Neuronal stem cell (in vitro differentiated cells): ENCODE measurements at regions not wholly inside any gene's neighbourhood (a gene's known extent, or its start where the extent isn't known, plus 50 kb on each side); places are given as distances from the start of the nearest gene placed in this dataset. TPM values are rescaled to one million over a fixed set of nuclear protein-coding genes. Genes with fewer than 3 reads are reported as not detected.

Experiments
- DNase-seq: peaks from one replicate; pipeline ENCODE4 v3.0.0-alpha.2; 2013; ENCODE audit warnings: low spot score
- H2AFZ ChIP-seq: one replicate; pipeline ENCODE4 v1.6.1; 2013; ENCODE audit warnings: mild to moderate bottlenecking, low read length, inconsistent platforms
- H2AK5ac ChIP-seq: 2 replicates; pipeline ENCODE4 v1.6.1; 2013; ENCODE audit warnings: low read depth, mild to moderate bottlenecking, inconsistent platforms, low read length, moderate library complexity, mixed read lengths
- H2BK120ac ChIP-seq: 2 replicates; pipeline ENCODE4 v1.6.1; 2013; ENCODE audit warnings: low read depth, mild to moderate bottlenecking, inconsistent platforms, low read length, moderate library complexity, mixed read lengths
- H2BK12ac ChIP-seq: one replicate; pipeline ENCODE4 v1.6.1; 2013; ENCODE audit warnings: low read length, inconsistent platforms
- H2BK15ac ChIP-seq: 2 replicates; pipeline ENCODE4 v1.6.1; 2013; ENCODE audit warnings: mild to moderate bottlenecking, low read length, inconsistent platforms, mixed read lengths
- H2BK5ac ChIP-seq: one replicate; pipeline ENCODE4 v1.6.1; 2013; ENCODE audit warnings: inconsistent platforms, mild to moderate bottlenecking, low read length, moderate library complexity
- H3K14ac ChIP-seq: one replicate; pipeline ENCODE4 v1.6.1; 2013; ENCODE audit warnings: low read length, inconsistent platforms
- H3K18ac ChIP-seq: 2 replicates; pipeline ENCODE4 v1.6.1; 2013; ENCODE audit warnings: low read length, inconsistent platforms
- H3K23ac ChIP-seq: 2 replicates; pipeline ENCODE4 v1.6.1; 2013; ENCODE audit warnings: low read depth, mild to moderate bottlenecking, mixed read lengths, low read length, inconsistent platforms; ENCODE audit not compliant: poor library complexity
- H3K27ac ChIP-seq: replicated peaks from 3 replicates; pipeline ENCODE4 v1.5.1; 2013; ENCODE audit warnings: low read length, inconsistent platforms
- H3K27me3 ChIP-seq, 3 experiments: 2 replicates each; pipeline ENCODE4 v1.6.1; 2013; ENCODE audit warnings: low read length in 3 of 3, mild to moderate bottlenecking in 2 of 3, inconsistent platforms in 1 of 3, low read depth in 1 of 3, mixed read lengths in 1 of 3, moderate library complexity in 1 of 3; ENCODE audit not compliant: control insufficient read depth in 3 of 3, insufficient read depth in 3 of 3
- H3K36me3 ChIP-seq, 2 donors: replicated peaks in 1 of 2; 2 replicates each; pipeline ENCODE4 v1.6.1; 2013; ENCODE audit warnings: low read length in 2 of 2; ENCODE audit not compliant: control insufficient read depth in 2 of 2, insufficient read depth in 2 of 2
- H3K4ac ChIP-seq: 2 replicates; pipeline ENCODE4 v1.6.1; 2013; ENCODE audit warnings: inconsistent platforms, mild to moderate bottlenecking, low read length, moderate library complexity
- H3K4me1 ChIP-seq, 2 donors: 1 replicate in 1 of 2; 2 replicates in 1 of 2; pipeline ENCODE4 v1.6.1; 2013; ENCODE audit warnings: low read length in 2 of 2, low read depth in 1 of 2; ENCODE audit not compliant: control insufficient read depth in 2 of 2, insufficient read depth in 1 of 2
- H3K4me2 ChIP-seq: one replicate; pipeline ENCODE4 v1.6.1; 2013; ENCODE audit warnings: mild to moderate bottlenecking, low read length, inconsistent platforms; ENCODE audit not compliant: insufficient read depth, poor library complexity, severe bottlenecking
- H3K4me3 ChIP-seq, 2 donors: 2 replicates each; pipeline ENCODE4 v1.5.1; 2013; ENCODE audit warnings: low read length in 2 of 2, mild to moderate bottlenecking in 2 of 2, inconsistent platforms in 1 of 2, moderate library complexity in 1 of 2
- H3K79me1 ChIP-seq: one replicate; pipeline ENCODE4 v1.6.1; 2013; ENCODE audit warnings: low read depth, mild to moderate bottlenecking, inconsistent platforms, low read length, moderate library complexity
- H3K9ac ChIP-seq: one replicate; pipeline ENCODE4 v1.6.1; 2013; ENCODE audit warnings: mild to moderate bottlenecking, low read depth, low read length, inconsistent platforms; ENCODE audit not compliant: poor library complexity
- H3K9me3 ChIP-seq, 2 donors: replicated peaks in 1 of 2; 2 replicates each; pipeline versions ENCODE3 to v1.6.1; 2013; ENCODE audit warnings: low read length in 2 of 2, mild to moderate bottlenecking in 2 of 2, inconsistent platforms in 1 of 2, low read depth in 1 of 2, mixed read lengths in 1 of 2, moderate library complexity in 1 of 2; ENCODE audit not compliant: control insufficient read depth in 2 of 2, insufficient read depth in 1 of 2
- H4K8ac ChIP-seq: one replicate; pipeline ENCODE4 v1.6.1; 2013; ENCODE audit warnings: low read depth, mild to moderate bottlenecking, inconsistent platforms, low read length, moderate library complexity
- H4K91ac ChIP-seq: one replicate; pipeline ENCODE4 v1.6.1; 2013; ENCODE audit warnings: low read length, low read depth, mild to moderate bottlenecking, inconsistent platforms; ENCODE audit not compliant: poor library complexity
- WGBS, 2 donors: extraction: QIAGEN DNeasy Blood & Tissue Kit; methylation state at CpG; one replicate each; pipeline ENCODE4 v1.1.7; 2013; ENCODE audit warnings: missing lambda C conversion rate in 2 of 2, mixed read lengths in 1 of 2; ENCODE audit not compliant: insufficient read length in 2 of 2, insufficient replicate concordance in 1 of 2; ENCODE audit errors: extremely low coverage in 2 of 2; 5-methylcytosine and 5-hydroxymethylcytosine counted together
- small RNA-seq: library from polyadenylated mRNA; stranded (forward); fragments of <200 nt; extraction: miRNeasy Mini kit (QIAGEN cat#:217004); gene quantifications from one replicate; pipeline ENCODE3, GENCODE V24; 2013; ENCODE audit not compliant: insufficient read depth

DNA sequence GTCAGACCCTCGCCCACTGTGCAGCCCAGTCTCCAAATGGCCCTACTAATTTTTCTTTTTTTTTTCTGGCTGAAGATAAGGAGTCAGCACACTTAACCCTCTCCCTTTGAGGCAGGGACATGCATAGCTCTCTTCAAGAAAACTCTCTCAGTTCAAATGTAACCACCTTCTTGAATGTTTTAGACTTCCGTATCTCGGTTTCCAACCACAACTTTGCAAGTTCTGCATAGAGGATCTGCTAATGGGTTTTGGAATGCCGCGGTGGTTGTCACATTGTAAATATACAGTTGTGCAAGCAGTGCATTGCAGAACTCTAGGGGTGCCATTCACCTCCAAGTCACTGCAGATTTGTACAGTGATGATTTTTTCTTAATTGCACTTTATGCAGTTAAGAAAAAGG, 59.4 kb upstream of the SLC35B3 start:
- H3K4me3 ChIP-seq: no peak overlapping the region
- no peaks in the 10 kb centered on the region for H3K79me1 ChIP-seq
- H2AFZ ChIP-seq: no peak overlapping the region
- WGBS, 2 donors: no CpG with 5 or more reads among the region's 5 CpGs
- no peak overlapping the region for H4K8ac ChIP-seq
- H4K91ac ChIP-seq: no peak overlapping the region
- H2AK5ac ChIP-seq: no peak overlapping the region
- H3K4me1 ChIP-seq: no peaks in the 10 kb centered on the region
- no peaks in the 10 kb centered on the region for H3K9me3 ChIP-seq
- H3K27ac ChIP-seq: no peak overlapping the region
- no peak overlapping the region for H2BK15ac ChIP-seq
- no peak overlapping the region for H3K4ac ChIP-seq
- H3K9ac ChIP-seq: no peak overlapping the region
- no peak overlapping the region for H3K18ac ChIP-seq
- H3K14ac ChIP-seq: no peak overlapping the region
- H2BK12ac ChIP-seq: no peak overlapping the region
- H3K36me3 ChIP-seq: no peaks in the 10 kb centered on the region
- no peaks in the 10 kb centered on the region for H3K27me3 ChIP-seq
- no peak overlapping the region for H3K23ac ChIP-seq
- no peak overlapping the region for H2BK5ac ChIP-seq
- no peak for DNase-seq
- no peak overlapping the region for H3K4me2 ChIP-seq
- H2BK120ac ChIP-seq: no peak overlapping the region

DNA sequence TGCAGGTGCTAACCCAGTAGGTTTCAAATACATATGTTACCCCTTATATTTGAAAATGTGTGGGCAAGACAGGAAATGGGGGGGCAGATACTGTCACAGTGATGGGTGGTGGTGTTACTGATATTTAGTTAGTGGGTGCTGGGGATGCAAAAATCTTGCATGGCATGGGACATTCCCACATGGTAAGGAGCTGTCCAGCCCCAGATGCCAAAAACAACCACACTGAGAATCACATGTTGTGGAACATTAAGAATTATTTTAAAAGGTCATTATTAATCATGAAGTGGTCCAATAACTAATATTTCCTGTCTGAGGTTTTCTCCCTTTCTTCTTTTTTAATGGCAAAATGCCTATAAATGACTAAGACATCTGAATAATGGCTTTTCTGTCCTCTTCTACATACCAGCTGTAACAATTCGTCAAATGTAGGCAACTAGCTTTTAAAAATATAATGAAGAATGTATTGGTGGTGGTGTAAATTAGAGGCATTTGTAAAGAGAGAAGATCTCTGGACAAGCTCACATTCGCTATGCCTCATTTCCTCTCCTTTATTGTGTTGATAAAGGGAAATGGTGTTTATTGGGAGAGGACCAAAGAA, 57.3 kb upstream of the SLC35B3 start:
- no peak overlapping the region for H3K4me2 ChIP-seq
- no peak overlapping the region for H3K4ac ChIP-seq
- H3K4me1 ChIP-seq: no peaks in the 10 kb centered on the region
- H4K91ac ChIP-seq: no peak overlapping the region
- H2AFZ ChIP-seq: no peak overlapping the region
- no peaks in the 10 kb centered on the region for H3K9me3 ChIP-seq
- H3K27ac ChIP-seq: no peak overlapping the region
- no peak overlapping the region for H3K9ac ChIP-seq
- H2BK5ac ChIP-seq: no peak overlapping the region
- H3K14ac ChIP-seq: no peak overlapping the region
- no peak overlapping the region for H3K4me3 ChIP-seq
- H3K36me3 ChIP-seq: no peaks in the 10 kb centered on the region
- no peak overlapping the region for H3K23ac ChIP-seq
- H3K79me1 ChIP-seq: no peaks in the 10 kb centered on the region
- H2BK12ac ChIP-seq: no peak overlapping the region
- no peak overlapping the region for H2BK15ac ChIP-seq
- no peak overlapping the region for H3K18ac ChIP-seq
- no CpG with 5 or more reads among the region's 2 CpGs for WGBS, 2 donors
- DNase-seq: no peak
- no peaks in the 10 kb centered on the region for H3K27me3 ChIP-seq
- H2BK120ac ChIP-seq: no peak overlapping the region
- no peak overlapping the region for H2AK5ac ChIP-seq
- no peak overlapping the region for H4K8ac ChIP-seq

Small RNAs in the stretch of these regions (small RNA-seq; reads per million reads assigned to genes)
- not detected for gene RF02101
- not detected for gene RNU6ATAC21P
